WTC11 (cell line): ENCODE measurements at regions not wholly inside any gene's neighbourhood (a gene's known extent, or its start where the extent isn't known, plus 50 kb on each side); places are given as distances from the start of the nearest gene placed in this dataset.

Experiments
- ATAC-seq: fragments of 200-7000 bp; cut with Tn5 transposase; 2 replicates; pipeline ENCODE4 v1.10.0; 2021; ENCODE audit warnings: mild to moderate bottlenecking, moderate library complexity
- CTCF ChIA-PET: fragments of 300-600 bp; sonication (Branson Sonifier 250); formaldehyde crosslinking; loops from one replicate; lab custom pipeline; 2021; ENCODE audit warnings: antibody characterized with exemption; lab: Charles Lee
- POLR2A ChIA-PET: fragments of 350-600 bp; sonication (Branson Sonifier 250); formaldehyde crosslinking; loops from one replicate; lab custom pipeline; 2021; ENCODE audit warnings: antibody characterized with exemption; lab: Charles Lee
- DNase-seq: peaks from one replicate; pipeline ENCODE4 v3.0.0; 2021; ENCODE audit warnings: low spot score
- H3K27ac Mint-ChIP-seq: 2 replicates; pipeline ENCODE4 v1.8.0; 2021; ENCODE audit warnings: mixed read lengths
- H3K27me3 Mint-ChIP-seq: 2 replicates; pipeline ENCODE4 v1.8.0; 2021; ENCODE audit warnings: low read depth, mild to moderate bottlenecking, moderate library complexity, mixed read lengths
- H3K36me3 Mint-ChIP-seq: 2 replicates; pipeline ENCODE4 v1.8.0; 2021; ENCODE audit warnings: mixed read lengths
- H3K4me1 Mint-ChIP-seq: 2 replicates; pipeline ENCODE4 v1.8.0; 2022; ENCODE audit warnings: mixed read lengths
- H3K4me3 Mint-ChIP-seq: 2 replicates; pipeline ENCODE4 v1.8.0; 2021; ENCODE audit warnings: mild to moderate bottlenecking, moderate library complexity, mixed read lengths
- H3K9me3 Mint-ChIP-seq: 2 replicates; pipeline ENCODE4 v1.8.0; 2021; ENCODE audit warnings: mixed read lengths
- FOXP1 ChIP-seq: sonication (generic); formaldehyde crosslinking; IDR thresholded peaks from 2 replicates; pipeline ENCODE4 v1.8.0; 2022; ENCODE audit warnings: missing genetic modification reagents, mild to moderate bottlenecking, moderate library complexity, borderline replicate concordance
- IRF2 ChIP-seq: sonication (generic); formaldehyde crosslinking; IDR thresholded peaks from 2 replicates; pipeline ENCODE4 v1.8.0; 2022; ENCODE audit warnings: low read depth, missing genetic modification reagents, borderline replicate concordance
- NFATC4 ChIP-seq: fragments of 250-450 bp; sonication (Bioruptor Pico); IDR thresholded peaks from 2 replicates; pipeline ENCODE4 v1.9.0; 2021; ENCODE audit warnings: mild to moderate bottlenecking
- NR2C2 ChIP-seq: sonication (generic); formaldehyde crosslinking; IDR thresholded peaks from 2 replicates; pipeline ENCODE4 v1.8.0; 2022; ENCODE audit warnings: mild to moderate bottlenecking, missing genetic modification reagents
- OVOL2 ChIP-seq: fragments of 250-450 bp; sonication (Bioruptor Pico); IDR thresholded peaks from 2 replicates; pipeline ENCODE4 v1.9.0; 2021; ENCODE audit warnings: mild to moderate bottlenecking, borderline replicate concordance
- RORB ChIP-seq: fragments of 250-450 bp; sonication (Bioruptor Pico); IDR thresholded peaks from 2 replicates; pipeline ENCODE4 v1.9.0; 2021; ENCODE audit warnings: mild to moderate bottlenecking
- SMAD4 ChIP-seq: sonication (generic); formaldehyde crosslinking; IDR thresholded peaks from 2 replicates; pipeline ENCODE4 v1.8.0; 2022; ENCODE audit warnings: mild to moderate bottlenecking, missing genetic modification reagents
- TEAD1 ChIP-seq: sonication (generic); formaldehyde crosslinking; IDR thresholded peaks from 2 replicates; pipeline ENCODE4 v1.8.0; 2022; ENCODE audit warnings: mild to moderate bottlenecking, missing genetic modification reagents
- ZNF121 ChIP-seq: sonication (generic); formaldehyde crosslinking; IDR thresholded peaks from 2 replicates; pipeline ENCODE4 v1.8.0; 2023; ENCODE audit warnings: missing genetic modification reagents
- ZNF232 ChIP-seq: sonication (generic); formaldehyde crosslinking; IDR thresholded peaks from 2 replicates; pipeline ENCODE4 v1.8.0; 2022; ENCODE audit warnings: mild to moderate bottlenecking, missing genetic modification reagents
- ZNF671 ChIP-seq: fragments of 250-450 bp; sonication (Bioruptor Pico); IDR thresholded peaks from 2 replicates; pipeline ENCODE4 v1.8.0; 2021; ENCODE audit warnings: mild to moderate bottlenecking
- TF ChIP-seq, protein P1 (sequence below): fragments of 250-450 bp; sonication (Bioruptor Pico); IDR thresholded peaks from 2 replicates; pipeline ENCODE4 v1.9.0; 2021; ENCODE audit warnings: mild to moderate bottlenecking, borderline replicate concordance
- TF ChIP-seq, protein P2 (sequence below): sonication (generic); formaldehyde crosslinking; IDR thresholded peaks from 2 replicates; pipeline ENCODE4 v1.8.0; 2022; ENCODE audit warnings: missing genetic modification reagents
- TF ChIP-seq, protein P3 (sequence below): sonication (generic); formaldehyde crosslinking; IDR thresholded peaks from 2 replicates; pipeline ENCODE4 v1.8.0; 2022; ENCODE audit warnings: mild to moderate bottlenecking, missing genetic modification reagents
- TF ChIP-seq, protein P4 (sequence below): sonication (generic); formaldehyde crosslinking; IDR thresholded peaks from 2 replicates; pipeline ENCODE4 v1.8.1; 2022; ENCODE audit warnings: low read depth, mild to moderate bottlenecking, moderate library complexity, missing genetic modification reagents, borderline replicate concordance
- TF ChIP-seq, protein P5 (sequence below): fragments of 250-450 bp; sonication (Bioruptor Pico); IDR thresholded peaks from 2 replicates; pipeline ENCODE4 v1.9.0; 2021; ENCODE audit warnings: mild to moderate bottlenecking
- TF ChIP-seq, protein P6 (sequence below): sonication (generic); formaldehyde crosslinking; IDR thresholded peaks from 2 replicates; pipeline ENCODE4 v1.8.1; 2023; ENCODE audit warnings: mild to moderate bottlenecking, missing genetic modification reagents
- TF ChIP-seq, protein P7 (sequence below): fragments of 250-450 bp; sonication (Bioruptor Pico); IDR thresholded peaks from 2 replicates; pipeline ENCODE4 v1.9.0; 2021; ENCODE audit warnings: mild to moderate bottlenecking

DNA sequence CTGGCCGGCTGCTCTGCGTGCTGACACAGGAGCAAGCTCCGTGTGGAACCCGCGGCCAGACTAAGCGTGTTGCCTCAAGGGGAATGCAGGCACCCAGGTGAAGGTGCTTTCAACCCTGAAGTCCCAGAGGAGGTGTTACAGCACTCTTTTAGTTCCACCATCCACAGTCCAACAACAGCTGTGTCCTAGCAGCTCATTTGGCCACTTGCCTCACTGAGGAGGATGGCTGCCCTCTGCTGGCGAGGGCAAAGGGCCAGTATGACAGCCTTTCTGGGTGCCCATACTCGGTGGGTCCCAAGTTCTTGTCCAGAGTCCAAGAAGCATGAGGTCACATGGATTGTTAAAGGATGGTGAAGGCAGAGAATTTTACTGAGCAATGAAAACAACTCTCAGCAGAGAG, 87.8 kb downstream of the C3orf85 start (continued):
- TF ChIP-seq, protein P1, sequence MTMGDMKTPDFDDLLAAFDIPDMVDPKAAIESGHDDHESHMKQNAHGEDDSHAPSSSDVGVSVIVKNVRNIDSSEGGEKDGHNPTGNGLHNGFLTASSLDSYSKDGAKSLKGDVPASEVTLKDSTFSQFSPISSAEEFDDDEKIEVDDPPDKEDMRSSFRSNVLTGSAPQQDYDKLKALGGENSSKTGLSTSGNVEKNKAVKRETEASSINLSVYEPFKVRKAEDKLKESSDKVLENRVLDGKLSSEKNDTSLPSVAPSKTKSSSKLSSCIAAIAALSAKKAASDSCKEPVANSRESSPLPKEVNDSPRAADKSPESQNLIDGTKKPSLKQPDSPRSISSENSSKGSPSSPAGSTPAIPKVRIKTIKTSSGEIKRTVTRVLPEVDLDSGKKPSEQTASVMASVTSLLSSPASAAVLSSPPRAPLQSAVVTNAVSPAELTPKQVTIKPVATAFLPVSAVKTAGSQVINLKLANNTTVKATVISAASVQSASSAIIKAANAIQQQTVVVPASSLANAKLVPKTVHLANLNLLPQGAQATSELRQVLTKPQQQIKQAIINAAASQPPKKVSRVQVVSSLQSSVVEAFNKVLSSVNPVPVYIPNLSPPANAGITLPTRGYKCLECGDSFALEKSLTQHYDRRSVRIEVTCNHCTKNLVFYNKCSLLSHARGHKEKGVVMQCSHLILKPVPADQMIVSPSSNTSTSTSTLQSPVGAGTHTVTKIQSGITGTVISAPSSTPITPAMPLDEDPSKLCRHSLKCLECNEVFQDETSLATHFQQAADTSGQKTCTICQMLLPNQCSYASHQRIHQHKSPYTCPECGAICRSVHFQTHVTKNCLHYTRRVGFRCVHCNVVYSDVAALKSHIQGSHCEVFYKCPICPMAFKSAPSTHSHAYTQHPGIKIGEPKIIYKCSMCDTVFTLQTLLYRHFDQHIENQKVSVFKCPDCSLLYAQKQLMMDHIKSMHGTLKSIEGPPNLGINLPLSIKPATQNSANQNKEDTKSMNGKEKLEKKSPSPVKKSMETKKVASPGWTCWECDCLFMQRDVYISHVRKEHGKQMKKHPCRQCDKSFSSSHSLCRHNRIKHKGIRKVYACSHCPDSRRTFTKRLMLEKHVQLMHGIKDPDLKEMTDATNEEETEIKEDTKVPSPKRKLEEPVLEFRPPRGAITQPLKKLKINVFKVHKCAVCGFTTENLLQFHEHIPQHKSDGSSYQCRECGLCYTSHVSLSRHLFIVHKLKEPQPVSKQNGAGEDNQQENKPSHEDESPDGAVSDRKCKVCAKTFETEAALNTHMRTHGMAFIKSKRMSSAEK (CRISPR knock-in tag) = no peak
- TF ChIP-seq, protein P2, sequence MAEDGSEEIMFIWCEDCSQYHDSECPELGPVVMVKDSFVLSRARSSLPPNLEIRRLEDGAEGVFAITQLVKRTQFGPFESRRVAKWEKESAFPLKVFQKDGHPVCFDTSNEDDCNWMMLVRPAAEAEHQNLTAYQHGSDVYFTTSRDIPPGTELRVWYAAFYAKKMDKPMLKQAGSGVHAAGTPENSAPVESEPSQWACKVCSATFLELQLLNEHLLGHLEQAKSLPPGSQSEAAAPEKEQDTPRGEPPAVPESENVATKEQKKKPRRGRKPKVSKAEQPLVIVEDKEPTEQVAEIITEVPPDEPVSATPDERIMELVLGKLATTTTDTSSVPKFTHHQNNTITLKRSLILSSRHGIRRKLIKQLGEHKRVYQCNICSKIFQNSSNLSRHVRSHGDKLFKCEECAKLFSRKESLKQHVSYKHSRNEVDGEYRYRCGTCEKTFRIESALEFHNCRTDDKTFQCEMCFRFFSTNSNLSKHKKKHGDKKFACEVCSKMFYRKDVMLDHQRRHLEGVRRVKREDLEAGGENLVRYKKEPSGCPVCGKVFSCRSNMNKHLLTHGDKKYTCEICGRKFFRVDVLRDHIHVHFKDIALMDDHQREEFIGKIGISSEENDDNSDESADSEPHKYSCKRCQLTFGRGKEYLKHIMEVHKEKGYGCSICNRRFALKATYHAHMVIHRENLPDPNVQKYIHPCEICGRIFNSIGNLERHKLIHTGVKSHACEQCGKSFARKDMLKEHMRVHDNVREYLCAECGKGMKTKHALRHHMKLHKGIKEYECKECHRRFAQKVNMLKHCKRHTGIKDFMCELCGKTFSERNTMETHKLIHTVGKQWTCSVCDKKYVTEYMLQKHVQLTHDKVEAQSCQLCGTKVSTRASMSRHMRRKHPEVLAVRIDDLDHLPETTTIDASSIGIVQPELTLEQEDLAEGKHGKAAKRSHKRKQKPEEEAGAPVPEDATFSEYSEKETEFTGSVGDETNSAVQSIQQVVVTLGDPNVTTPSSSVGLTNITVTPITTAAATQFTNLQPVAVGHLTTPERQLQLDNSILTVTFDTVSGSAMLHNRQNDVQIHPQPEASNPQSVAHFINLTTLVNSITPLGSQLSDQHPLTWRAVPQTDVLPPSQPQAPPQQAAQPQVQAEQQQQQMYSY = no peak
- TF ChIP-seq, protein P3, sequence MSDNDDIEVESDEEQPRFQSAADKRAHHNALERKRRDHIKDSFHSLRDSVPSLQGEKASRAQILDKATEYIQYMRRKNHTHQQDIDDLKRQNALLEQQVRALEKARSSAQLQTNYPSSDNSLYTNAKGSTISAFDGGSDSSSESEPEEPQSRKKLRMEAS (CRISPR knock-in tag) = peak; percentile 53; the same call in 1 of the 2 replicates
- TF ChIP-seq ZNF671 (CRISPR knock-in tag) = no peak
- no peak for TF ChIP-seq NR2C2 (CRISPR knock-in tag)
- TF ChIP-seq, protein P4, sequence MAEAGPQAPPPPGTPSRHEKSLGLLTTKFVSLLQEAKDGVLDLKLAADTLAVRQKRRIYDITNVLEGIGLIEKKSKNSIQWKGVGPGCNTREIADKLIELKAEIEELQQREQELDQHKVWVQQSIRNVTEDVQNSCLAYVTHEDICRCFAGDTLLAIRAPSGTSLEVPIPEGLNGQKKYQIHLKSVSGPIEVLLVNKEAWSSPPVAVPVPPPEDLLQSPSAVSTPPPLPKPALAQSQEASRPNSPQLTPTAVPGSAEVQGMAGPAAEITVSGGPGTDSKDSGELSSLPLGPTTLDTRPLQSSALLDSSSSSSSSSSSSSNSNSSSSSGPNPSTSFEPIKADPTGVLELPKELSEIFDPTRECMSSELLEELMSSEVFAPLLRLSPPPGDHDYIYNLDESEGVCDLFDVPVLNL (CRISPR knock-in tag) = no peak
- peak; percentile 55; the same call in 1 of the 2 replicates for TF ChIP-seq NFATC4 (CRISPR knock-in tag)
- TF ChIP-seq OVOL2 (CRISPR knock-in tag) = no peak

DNA sequence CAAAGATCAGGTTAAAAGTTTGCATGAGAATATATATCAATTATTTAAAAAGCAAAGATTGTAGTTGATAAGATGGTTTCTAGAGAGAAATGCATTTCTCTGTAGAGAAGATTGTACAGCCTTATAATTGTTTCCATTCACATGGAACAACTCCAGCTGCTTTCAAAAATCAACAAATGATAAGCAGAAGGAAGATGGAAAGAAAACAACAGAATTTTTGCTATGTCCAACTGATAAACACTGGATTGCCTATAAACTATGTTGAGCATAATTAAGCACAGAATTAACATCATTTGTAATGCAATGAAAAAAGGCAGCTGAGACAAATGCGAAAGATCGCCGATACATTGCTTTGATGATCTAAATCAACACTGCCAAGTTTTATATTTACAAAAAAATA, 89.0 kb downstream of the C3orf85 start:
- ChIA-PET CTCF (interaction anchor here (1.6 to 2.3 kb wide), 4 partner anchors 14 to 201 kb away, joined by 5 to 36 read pairs (median 8); no protein-coding TSS in a partner anchor), POLR2A (no interaction called here)
- DNase-seq = no peak
- TF ChIP-seq, protein P5, sequence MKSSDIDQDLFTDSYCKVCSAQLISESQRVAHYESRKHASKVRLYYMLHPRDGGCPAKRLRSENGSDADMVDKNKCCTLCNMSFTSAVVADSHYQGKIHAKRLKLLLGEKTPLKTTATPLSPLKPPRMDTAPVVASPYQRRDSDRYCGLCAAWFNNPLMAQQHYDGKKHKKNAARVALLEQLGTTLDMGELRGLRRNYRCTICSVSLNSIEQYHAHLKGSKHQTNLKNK = no peak
- TF ChIP-seq OVOL2 (CRISPR knock-in tag) (no peak), RORB (CRISPR knock-in tag) (no peak), ZNF232 (CRISPR knock-in tag) (no peak), ZNF121 (CRISPR knock-in tag) (no peak), IRF2 (CRISPR knock-in tag) (no peak), FOXP1 (CRISPR knock-in tag) (no peak), TEAD1 (CRISPR knock-in tag) (no peak), SMAD4 (CRISPR knock-in tag) (no peak)
- TF ChIP-seq, protein P6, sequence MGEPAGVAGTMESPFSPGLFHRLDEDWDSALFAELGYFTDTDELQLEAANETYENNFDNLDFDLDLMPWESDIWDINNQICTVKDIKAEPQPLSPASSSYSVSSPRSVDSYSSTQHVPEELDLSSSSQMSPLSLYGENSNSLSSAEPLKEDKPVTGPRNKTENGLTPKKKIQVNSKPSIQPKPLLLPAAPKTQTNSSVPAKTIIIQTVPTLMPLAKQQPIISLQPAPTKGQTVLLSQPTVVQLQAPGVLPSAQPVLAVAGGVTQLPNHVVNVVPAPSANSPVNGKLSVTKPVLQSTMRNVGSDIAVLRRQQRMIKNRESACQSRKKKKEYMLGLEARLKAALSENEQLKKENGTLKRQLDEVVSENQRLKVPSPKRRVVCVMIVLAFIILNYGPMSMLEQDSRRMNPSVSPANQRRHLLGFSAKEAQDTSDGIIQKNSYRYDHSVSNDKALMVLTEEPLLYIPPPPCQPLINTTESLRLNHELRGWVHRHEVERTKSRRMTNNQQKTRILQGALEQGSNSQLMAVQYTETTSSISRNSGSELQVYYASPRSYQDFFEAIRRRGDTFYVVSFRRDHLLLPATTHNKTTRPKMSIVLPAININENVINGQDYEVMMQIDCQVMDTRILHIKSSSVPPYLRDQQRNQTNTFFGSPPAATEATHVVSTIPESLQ = no peak
- TF ChIP-seq, protein P7, sequence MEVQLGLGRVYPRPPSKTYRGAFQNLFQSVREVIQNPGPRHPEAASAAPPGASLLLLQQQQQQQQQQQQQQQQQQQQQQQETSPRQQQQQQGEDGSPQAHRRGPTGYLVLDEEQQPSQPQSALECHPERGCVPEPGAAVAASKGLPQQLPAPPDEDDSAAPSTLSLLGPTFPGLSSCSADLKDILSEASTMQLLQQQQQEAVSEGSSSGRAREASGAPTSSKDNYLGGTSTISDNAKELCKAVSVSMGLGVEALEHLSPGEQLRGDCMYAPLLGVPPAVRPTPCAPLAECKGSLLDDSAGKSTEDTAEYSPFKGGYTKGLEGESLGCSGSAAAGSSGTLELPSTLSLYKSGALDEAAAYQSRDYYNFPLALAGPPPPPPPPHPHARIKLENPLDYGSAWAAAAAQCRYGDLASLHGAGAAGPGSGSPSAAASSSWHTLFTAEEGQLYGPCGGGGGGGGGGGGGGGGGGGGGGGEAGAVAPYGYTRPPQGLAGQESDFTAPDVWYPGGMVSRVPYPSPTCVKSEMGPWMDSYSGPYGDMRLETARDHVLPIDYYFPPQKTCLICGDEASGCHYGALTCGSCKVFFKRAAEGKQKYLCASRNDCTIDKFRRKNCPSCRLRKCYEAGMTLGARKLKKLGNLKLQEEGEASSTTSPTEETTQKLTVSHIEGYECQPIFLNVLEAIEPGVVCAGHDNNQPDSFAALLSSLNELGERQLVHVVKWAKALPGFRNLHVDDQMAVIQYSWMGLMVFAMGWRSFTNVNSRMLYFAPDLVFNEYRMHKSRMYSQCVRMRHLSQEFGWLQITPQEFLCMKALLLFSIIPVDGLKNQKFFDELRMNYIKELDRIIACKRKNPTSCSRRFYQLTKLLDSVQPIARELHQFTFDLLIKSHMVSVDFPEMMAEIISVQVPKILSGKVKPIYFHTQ (CRISPR knock-in tag) = no peak
- H3K4me1 Mint-ChIP-seq = 0 out of 2 replicates have a peak, but pooled peaks cover 6% of the 10 kb centered on the region
- no peak for ATAC-seq
- H3K27me3 Mint-ChIP-seq = no peaks in the 10 kb centered on the region
- H3K4me3 Mint-ChIP-seq = no peak overlapping the region
- H3K36me3 Mint-ChIP-seq = no peaks in the 10 kb centered on the region
- no peaks in the 10 kb centered on the region for H3K9me3 Mint-ChIP-seq
- no peak overlapping the region for H3K27ac Mint-ChIP-seq
